Epidermal melanocyte (primary cell): ENCODE measurements at regions not wholly inside any gene's neighbourhood (a gene's known extent, or its start where the extent isn't known, plus 50 kb on each side); places are given as distances from the start of the nearest gene placed in this dataset.

Experiments used
- DNase-seq: peaks from one replicate; pipeline ENCODE4 v3.0.0; 2011; ENCODE audit warnings: low spot score; ENCODE audit not compliant: insufficient read length

DNA sequence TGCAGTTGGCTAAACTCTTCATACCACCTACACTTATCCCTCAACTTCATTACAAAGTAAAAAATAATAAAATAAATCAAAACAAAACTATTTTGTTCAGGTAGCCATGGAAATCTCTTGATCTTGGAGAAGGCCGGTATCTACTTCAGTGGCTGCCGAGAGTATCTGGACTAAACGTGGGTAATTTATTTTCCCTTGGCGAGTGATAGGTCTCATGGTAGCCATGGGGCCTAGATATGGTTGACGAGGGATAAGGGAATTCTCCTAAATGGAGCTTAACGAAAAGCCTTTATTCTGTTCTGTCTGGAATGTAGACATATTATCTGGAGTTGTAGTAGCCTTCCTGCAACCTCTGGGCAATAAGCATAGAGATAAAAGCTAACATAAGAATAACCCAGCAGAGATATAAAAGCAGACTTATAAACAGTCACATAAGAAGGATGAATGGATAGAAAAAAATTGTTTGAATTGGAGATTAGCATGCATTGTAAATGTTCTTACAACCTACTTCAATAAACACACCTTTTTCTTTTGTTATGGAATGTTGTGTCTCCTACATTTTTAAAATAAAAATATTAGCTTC, 281.3 kb upstream of the ARRDC4 start:
- DNase-seq = no peak

DNA sequence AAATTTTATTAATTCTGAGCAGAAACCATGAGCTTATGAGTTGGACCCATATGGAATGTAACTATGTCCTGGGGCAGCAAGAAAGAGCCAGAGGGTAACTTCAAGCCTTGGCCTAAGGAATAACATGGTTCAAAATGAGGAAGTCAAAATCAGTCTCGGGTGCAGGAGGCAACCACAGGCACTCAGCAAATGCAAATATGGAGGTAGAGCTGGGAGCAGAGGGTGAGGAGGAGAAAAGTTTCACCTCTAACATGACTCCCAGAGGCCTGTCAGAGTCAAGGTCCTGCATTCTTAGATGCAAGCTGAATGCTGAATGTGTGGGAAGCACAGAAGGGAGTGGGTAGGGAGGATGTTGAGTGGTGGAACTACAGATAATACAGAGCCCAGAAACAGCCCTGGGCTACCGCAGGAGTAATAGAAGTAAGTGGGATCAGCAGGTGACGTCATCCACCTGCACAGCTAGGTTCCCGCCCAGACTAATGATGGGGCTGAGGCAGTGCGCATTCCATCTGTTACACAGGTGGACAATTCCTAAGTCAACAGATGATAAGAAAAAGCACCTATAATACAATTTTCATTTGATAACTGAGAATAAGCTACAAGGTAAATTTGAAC, 279.8 kb upstream of the ARRDC4 start:
- DNase-seq = no peak

DNA sequence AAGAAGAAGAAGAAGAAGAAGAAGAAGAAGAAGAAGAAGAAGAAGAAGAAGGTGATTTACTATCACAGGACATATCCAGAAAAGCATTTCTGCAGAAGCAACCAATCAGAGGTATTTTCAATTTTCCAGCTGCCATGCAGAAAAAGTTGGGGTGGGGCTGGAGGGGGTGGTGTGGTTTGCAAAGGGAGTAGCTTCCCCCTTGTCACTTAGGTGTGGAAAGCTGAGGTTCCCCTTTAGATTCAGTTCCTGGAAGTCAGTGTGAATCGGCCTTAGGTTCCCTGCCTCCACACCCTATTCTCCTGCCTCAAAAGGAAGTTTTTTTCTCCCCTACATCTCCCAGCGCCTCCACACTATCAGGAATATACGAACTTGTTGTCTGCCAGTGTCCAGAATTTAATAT, 276.7 kb upstream of the ARRDC4 start:
- DNase-seq = no peak

DNA sequence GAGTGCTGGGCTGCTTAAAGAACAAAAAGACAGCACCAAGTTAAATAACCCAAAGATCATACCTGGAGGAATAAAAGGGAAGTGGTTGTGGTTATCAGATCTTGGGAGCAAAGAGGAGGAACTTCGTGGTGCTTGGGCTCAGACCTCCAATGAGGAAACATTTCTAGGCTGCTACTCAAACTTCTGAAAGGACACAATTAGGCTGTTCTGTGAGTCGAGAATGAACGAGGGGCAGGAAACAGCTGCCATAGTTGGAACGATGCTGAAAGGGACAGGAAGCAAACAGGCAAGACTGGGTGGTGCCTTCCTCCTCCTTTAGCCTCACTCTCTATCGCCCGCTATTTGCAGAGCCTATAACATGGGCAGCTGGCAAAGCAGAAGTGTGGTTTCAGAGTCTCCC, 276.3 kb upstream of the ARRDC4 start:
- no peak for DNase-seq

DNA sequence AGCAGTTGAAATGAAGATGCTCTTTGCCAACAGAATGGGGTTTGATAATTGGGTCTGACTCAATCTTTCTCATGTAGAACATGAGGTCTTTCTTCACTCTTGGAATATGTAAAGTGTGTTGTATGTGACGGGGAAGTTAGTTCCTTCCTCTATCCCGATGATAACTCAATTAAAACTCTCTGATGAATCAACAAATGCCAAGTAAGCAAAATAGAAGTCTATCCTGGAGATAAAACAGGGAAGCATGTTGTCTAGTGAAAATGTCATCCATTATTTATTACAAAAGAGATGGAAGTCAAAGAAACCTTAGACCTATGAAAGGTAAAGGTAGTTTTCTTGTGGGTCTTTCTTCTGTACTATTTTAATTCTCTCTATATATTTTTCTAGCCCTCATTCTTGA, 274.2 kb upstream of the ARRDC4 start:
- DNase-seq = no peak

DNA sequence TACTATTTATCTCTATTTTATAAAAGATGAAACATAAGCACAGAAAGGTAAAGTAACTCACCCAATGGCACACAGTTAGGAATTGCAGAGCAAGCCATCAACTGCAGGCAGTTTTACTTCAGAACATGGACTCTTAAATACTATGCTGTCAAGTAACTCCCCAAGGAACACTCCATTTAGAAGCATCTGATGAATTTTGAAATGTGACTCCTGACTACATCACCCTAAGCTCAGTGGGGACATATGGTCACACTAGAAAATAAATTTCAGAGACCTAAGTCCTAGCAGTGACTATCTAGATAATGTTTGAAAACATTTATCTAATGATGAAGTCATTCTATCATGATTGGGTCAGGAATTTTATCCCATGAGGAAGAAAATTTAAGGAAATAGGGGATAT, 272.8 kb upstream of the ARRDC4 start:
- no peak for DNase-seq

DNA sequence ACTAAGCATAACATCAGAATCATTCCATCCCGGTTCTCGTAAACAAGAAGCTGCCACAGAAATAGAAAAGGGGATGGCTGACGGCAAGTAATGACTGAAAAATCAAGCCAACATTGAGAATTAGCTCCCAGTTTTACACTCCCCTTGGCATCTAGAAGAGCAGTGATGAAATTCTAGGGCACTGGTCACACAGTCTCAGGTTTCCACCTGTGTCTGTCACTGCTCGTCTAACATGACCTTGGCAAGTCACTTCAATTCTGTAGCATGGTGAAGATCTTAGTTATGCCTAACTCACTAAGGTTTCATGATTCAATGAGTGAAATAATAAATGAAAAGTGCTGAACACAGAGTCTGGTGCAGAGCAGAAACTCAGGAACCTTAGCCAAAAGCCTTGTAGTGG, 272.3 kb upstream of the ARRDC4 start:
- no peak for DNase-seq

DNA sequence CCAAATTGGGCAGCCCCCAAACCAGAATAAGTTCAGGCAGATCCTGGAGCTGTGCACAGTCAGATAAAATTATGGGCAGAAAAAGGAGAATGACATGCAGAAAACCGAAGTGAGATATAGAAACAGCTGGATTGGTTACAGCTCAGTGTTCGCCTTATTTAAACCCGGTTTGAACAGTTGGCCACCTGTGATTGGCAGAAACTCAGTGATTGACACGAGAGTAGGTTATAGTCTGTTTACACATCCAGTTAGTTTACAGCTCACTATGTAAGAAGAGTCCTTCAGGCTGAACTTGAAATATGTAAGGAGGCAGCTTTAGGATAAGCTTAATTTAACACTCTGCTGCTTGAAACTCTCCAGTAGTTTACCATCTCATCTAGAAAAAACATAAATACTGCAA, 271.6 kb upstream of the ARRDC4 start:
- DNase-seq = no peak

DNA sequence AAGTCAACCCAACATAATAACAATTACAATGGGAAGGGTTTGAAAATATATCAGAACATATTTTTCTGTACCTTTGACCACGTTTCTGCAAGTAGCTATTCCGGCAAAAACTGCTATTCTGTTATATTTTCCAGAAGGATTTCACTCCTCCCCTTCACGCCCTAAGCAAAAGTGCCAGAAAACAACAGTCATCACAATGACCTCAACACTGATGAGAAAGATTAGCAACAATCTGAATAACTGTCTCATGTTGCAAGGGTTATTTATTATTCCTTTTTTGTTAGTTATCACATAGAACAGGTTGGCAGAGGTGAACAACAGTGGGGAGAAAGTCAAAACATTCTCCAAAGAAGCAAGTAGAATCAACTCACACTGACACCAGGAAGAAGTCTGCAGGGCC, 269.4 kb upstream of the ARRDC4 start:
- DNase-seq = no peak

DNA sequence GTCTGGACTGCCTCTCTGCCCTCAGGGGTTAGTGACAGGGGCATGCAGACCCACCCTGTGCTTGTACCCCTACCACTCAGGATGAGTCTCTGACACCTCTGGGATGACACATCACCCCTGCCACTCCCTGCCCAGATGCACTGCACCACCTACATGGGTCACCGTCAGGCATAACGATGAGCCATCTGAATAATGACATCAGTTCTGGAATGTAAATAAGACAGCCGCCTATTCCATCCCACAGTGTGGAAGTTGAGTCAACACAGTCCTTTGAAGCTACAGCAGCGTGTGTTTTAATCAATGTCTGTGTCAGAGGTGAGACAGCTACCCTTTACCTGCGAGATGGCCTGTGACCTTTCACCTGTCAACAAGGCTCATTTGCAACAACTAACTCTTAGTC, 268.7 kb upstream of the ARRDC4 start:
- no peak for DNase-seq

DNA sequence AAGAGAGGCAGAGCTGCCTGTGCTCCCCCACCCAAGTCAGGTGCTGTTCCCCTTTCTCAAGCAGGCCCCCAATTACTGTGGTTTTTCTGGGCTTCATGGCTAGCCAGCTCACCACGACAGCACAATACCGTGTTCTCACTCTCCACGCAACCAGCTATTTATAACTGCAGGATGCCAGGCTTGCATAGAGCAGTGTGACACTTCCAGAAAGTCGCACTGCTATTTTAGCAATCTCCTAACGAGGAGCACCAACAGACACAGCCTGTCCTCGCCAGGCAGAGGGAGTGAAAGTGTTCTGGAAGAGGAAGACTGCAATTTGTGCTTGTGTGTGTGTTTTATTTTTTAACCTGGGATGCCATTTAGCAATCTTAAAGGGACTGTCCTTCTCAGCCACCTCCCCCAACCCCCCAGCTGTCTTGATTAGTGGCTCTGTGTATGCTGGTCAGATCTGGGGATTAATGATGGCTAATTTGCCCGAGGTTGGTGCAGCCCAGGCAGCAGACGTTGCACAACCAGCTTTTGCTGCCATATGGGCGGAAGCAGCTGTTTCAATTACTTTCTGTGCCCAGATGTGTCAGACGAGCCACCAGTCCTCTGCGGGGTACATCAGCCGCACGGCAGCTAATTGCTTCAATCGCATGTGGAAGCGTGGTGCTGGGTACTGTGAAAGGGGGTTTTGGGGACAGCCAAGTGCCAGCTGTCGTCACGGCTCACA, 268.0 kb upstream of the ARRDC4 start:
- DNase-seq = no peak

DNA sequence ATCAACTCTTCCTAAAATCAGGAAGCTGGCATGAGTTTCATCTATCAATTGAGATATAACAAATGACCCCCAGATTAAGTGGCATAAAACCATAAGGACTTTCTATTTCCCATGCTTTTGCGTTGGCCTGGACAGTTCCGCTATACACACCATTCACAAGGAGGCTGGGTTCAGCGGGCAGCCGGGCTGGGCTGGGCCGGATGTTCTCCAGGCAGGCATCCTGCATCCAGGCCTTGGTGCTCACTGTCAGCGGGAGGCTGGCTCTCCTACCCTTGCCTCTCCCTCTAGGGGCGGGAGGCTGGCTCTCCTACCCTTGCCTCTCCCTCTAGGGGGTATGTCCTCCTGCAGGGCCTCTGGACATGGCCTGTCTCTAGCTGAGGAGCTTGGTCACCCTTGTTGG, 266.0 kb upstream of the ARRDC4 start:
- DNase-seq = no peak

DNA sequence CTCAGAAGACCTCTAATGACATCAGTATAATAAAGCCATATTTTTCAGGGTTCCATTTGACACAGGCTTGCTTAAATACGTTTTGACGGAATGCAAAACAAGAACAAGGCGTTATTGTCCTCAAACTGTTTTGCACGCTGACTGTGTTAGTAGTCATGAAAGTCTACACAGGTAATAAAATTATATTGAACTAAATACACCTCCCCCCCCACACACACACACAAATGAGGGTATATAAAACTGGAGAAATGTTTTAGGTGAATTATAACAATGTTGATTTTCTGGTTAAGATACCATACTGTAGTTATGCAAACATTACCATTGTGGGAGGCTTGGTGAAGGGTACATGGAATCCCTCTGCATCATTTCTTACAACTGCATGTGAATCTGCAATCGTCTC, 257.1 kb upstream of the ARRDC4 start:
- no peak for DNase-seq

DNA sequence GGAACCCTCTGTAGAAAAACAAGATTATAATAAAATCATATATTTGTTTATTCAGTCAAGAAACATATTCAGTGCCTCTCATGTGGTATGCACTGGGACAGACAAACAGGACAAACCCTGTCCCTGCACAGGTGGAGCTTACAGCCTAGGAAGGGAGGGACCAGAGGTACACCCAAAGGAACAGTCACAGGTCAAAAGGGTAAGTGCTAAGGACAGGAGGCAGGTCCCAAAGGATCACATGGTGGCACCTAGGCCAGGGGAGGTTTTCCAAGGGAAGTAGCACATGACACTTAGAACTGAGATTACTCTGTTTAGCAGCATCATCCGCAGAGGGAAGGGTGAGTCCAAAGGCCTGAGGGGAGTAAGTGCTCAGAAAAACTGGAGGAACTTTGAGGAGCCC, 254.4 kb upstream of the ARRDC4 start:
- no peak for DNase-seq

DNA sequence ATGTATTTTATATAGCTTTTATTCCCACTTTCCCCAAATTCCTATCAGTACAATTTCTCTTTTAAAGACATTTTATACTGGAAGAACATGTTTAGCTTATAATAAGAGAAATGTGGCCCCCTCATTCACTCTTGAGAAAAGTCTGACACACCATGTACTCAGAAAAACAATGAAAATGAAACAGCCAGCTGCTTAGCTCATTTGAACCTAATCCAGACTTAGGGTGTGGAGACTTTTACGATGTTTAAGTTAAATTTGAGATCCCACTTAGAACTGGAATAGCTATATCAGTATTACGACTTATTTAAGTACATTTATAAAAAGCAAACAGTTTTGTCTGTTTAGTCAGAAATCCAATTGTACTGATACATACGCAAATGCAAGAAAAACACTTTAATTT, 252.3 kb upstream of the ARRDC4 start:
- DNase-seq = no peak

DNA sequence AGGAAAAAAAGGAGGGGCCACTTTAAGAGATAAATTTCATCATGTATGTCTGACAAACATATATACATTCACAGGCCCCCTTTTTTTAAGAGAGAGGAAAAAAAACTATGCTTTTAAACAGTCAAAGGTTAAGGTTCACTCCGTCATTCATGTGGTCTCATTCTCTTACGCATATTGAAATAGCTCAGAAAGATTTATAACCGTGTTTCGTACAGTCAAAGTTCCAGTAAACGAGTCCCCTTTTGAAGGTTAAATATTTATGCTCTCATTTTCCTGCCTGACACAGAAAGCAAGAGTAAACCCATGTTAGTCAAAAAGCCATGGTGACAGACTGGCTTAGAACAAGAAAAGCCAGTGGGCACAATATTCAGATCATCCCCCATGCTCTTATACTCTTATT, 248.0 kb upstream of the ARRDC4 start:
- no peak for DNase-seq

DNA sequence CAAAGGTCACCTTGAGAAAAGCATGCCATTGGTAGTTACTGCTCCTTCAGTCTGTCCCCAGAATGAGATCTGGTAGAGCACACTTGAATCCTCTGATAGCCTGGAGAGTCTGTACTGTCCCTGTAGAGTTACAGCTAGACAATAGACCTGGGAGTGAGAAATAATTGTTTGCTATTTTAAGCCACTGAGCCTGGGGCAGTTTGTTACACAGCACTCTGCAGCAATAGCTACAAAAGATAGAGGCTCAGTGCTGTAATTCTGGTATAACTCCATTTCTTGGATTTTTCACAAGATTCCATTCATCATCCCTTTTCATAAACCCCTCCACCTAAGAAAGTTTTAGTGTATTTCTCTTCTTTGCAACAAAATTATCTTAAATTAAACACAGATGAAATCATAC, 242.7 kb upstream of the ARRDC4 start:
- no peak for DNase-seq

DNA sequence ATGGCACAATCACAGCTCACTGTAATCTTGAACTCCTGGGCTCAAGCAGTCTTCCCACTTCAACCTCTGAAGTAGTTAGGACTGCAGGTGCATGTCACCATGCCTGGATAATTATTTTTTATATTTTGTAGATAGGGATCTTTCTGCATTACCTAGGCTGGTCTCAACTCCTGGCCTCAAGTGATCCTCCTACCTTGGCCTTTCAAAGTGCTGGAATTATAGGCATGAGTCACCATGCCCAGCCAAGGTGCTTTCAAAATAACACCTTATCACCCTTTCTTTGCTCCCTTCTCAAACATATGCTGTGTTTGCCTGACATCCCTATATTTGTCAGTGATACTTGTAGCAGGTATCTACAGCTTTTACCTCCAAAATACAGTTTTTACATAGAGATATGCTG, 242.0 kb upstream of the ARRDC4 start:
- no peak for DNase-seq

DNA sequence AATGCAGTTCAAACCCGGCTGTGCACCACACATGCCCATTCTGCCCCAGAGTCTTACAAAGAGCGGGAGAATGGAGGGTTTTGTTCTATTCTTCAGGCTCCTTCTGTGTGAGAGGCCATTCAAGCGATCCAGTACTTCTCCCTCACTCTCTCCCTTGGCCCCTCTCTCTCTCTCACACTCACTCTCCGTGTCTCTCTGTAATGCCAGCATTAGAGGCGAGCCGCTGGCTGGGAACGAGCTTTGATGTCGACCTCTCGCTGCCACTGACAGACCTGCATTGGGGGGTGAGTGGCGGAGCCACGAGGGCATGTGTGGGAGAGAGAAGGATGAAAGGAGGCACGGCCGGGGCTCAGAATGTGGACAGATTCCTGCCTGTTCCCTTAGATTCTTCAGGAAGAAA, 231.7 kb upstream of the ARRDC4 start:
- DNase-seq = no peak

DNA sequence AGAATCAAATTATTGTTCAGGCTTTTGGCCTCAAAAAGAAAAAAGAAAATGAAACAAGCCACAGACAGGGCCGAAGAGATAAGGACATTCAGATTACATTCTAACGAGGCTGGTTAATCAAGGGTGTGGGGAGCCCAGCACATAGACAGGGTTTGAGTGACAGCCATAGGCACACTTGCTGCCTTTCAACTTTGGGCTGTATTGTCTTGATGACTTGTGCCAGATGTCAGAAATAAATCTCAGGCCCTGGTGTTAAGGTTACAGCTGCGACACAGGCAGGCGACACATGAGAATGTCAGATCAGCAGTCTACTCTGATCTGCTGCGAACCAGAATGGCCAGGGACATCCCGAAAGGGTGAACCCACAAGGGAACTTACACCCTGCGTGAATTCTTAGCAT, 231.2 kb upstream of the ARRDC4 start:
- DNase-seq = no peak

DNA sequence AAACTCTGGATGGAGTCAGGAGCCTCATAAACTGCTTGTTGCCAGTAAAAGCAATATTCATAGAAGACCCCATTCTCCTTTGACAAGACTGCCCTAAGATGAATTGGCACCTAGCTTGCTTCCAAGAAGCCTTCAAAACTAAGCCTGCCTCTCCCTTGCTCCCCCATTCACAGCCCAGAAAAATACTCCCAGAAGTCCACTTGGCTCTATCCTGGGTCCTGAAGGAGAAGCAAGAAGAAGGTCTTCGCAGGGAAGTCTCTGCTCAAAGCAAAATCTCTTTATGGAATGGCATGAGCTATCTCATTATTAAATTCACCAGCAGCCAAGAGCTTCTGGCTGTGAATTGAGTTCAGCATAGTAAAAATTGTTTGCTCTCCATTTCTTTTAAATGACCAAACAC, 230.2 kb upstream of the ARRDC4 start:
- DNase-seq = no peak

DNA sequence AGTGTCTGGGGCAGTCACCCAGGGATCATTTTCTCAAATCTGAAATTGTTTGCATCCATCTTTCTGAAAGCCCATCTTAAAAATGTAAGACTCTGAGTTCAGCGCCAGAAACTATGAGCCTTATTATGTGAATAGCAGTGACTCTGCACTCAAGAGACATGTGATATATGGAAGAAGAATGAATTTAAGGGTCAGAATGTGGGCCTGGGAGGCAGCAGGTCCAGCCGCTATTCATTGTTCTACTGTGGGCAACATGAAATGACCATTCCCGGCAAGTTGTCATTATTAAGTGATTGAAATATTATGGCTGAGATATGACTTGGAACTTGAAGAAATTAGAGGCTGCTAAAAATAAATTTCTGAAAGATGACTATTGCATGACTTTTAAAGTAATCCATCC, 228.6 kb upstream of the ARRDC4 start:
- no peak for DNase-seq

DNA sequence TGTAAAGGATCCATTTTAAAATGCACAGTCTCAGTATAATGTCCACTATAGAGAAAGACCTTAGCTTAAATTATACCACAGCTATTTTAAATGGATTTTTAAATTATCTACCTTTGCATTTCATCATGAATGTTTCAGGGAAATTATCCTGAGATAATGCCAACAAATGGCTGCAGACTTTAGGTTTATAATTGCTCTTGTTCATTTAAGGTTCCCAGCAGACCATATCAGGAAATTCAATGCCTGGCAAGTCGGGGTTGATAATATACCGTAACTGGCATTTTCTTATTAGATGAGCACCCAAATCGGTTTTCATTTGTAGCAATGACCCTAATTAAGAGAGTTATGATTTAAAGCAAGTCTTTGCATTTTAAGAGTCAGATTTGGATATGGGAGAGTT, 227.1 kb upstream of the ARRDC4 start:
- no peak for DNase-seq
